CD1c-positive myeloid dendritic cell (primary cell): ENCODE measurements at regions not wholly inside any gene's neighbourhood (a gene's known extent, or its start where the extent isn't known, plus 50 kb on each side); places are given as distances from the start of the nearest gene placed in this dataset.

Experiments
- DNase-seq: peaks from one replicate; pipeline ENCODE4 v3.0.0-alpha.2; 2016; ENCODE audit errors: extremely low spot score

- DNase-seq = no peak
Measured at GRCh38 chr10:128614016-128614605, 487.9 kb upstream of the MKI67 start.

GRCh38 chr10:128614802-128615553 is 488.8 kb upstream of the MKI67 start:
- DNase-seq = no peak

GRCh38 chr10:128617532-128617931 is 491.3 kb upstream of the MKI67 start:
- DNase-seq = no peak

- DNase-seq = no peak
Measured at GRCh38 chr10:128622706-128623105, 496.5 kb upstream of the MKI67 start.

GRCh38 chr10:128623776-128624175 is 497.6 kb upstream of the MKI67 start:
- DNase-seq = no peak

- DNase-seq = no peak
Measured at GRCh38 chr10:128624656-128625530, 498.7 kb upstream of the MKI67 start.

- DNase-seq = no peak
Measured at GRCh38 chr10:128625926-128626325, 499.7 kb upstream of the MKI67 start.

- DNase-seq = no peak
Measured at GRCh38 chr10:128626397-128627000, 500.3 kb upstream of the MKI67 start.

GRCh38 chr10:128627811-128628210 is 501.6 kb upstream of the MKI67 start:
- no peak for DNase-seq

- DNase-seq = no peak
Measured at GRCh38 chr10:128628252-128628651, 502.0 kb upstream of the MKI67 start.

- no peak for DNase-seq
Measured at GRCh38 chr10:128629111-128630096, 503.2 kb upstream of the MKI67 start.

GRCh38 chr10:128630787-128631252 is 504.6 kb upstream of the MKI67 start:
- no peak for DNase-seq

- DNase-seq = peak; percentile 2
Measured at GRCh38 chr10:128631801-128632241, 505.6 kb upstream of the MKI67 start.

- no peak for DNase-seq
Measured at GRCh38 chr10:128632694-128633093, 506.5 kb upstream of the MKI67 start.

GRCh38 chr10:128633864-128634540 is 507.8 kb upstream of the MKI67 start:
- no peak for DNase-seq

GRCh38 chr10:128642023-128642422 is 515.8 kb upstream of the MKI67 start:
- no peak for DNase-seq

GRCh38 chr10:128642502-128642901 is 516.3 kb upstream of the MKI67 start:
- no peak for DNase-seq

GRCh38 chr10:128643658-128644057 is 517.4 kb upstream of the MKI67 start:
- DNase-seq = no peak

- DNase-seq = no peak
Measured at GRCh38 chr10:128645486-128645885, 519.3 kb upstream of the MKI67 start.

GRCh38 chr10:128646956-128647355 is 520.7 kb upstream of the MKI67 start:
- no peak for DNase-seq
